ENCODE measurements at regions not wholly inside any gene's neighbourhood (a gene's known extent, or its start where the extent isn't known, plus 50 kb on each side); places are given as distances from the start of the nearest gene placed in this dataset.
"Not testable (repeated sequence)": the region's sequence is repeated elsewhere in the genome, so short reads cannot be mapped to it uniquely, and the experiment has no call there.

DNA sequence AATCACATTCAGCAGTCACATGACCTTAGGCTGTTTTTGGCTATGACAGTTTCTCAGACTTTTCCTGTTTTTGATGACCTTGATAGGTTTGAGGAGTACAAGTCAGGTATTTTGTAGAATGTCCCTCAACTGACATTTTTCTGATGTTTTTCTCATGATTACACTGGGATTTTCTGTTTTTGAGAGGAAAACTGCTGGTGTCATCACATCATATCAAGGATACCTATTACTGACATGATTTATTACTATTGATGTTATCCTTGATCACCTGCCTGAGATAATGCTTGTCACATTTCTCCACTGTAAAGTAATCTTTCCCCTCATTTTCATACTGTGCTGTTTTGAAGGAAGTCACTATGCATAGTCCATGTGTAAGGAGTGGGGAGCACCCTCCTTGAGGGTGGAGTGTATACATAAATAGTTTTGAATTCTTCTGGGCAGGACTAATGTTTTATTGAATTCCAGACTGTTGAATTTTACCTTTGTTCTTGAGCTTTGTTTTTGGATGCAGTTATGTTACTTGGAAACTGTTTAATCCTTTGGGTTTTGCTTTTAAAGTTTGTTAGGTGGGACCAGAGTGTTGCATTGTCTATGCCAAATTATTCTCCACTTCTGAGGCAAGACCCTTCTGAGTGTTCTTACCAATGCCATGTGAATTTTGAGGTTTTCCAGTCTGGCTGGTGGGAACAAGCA lies 444.5 kb upstream of the FAR2 start:
- Mint-ChIP-seq H3K27ac (no peak overlapping the region), H3K4me1 (no peaks in the 10 kb centered on the region), H3K27me3 (ENCODE audit: low read depth in 3 of 3) (peaks cover 0 to 1% (median 0%) of the 10 kb centered on the region in 3 donors), H3K4me3 (no peak overlapping the region), H3K36me3 (peaks cover 0 to 3% (median 0%) of the 10 kb centered on the region in 3 donors), H3K9me3 (peaks cover 2 to 26% (median 13%) of the 10 kb centered on the region in 6 donors)
- no peak for DNase-seq

DNA sequence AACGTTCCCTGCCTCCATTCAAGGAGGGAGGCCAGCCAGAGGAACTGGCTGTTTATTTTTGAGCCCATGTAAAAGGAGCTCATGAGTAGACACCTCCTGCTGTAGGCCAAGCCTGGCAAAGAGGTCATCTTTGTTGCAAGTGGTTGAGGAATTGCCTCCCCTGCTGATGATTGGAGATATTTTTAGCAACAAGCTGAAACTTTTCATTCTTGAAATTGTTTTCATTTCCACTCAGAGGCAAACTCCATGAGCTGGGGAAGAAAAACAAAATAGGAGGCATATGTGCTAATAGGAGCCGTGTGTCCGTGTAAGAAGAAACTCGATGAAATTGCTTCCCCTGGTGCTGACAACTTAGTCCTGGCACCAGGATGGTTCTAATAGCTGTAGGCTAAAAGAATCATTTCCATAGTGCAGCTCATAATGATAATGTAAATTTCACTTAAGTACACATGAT lies 440.1 kb upstream of the FAR2 start:
- Mint-ChIP-seq H3K36me3 (no peaks in the 10 kb centered on the region), H3K27ac (no peak overlapping the region)

DNA sequence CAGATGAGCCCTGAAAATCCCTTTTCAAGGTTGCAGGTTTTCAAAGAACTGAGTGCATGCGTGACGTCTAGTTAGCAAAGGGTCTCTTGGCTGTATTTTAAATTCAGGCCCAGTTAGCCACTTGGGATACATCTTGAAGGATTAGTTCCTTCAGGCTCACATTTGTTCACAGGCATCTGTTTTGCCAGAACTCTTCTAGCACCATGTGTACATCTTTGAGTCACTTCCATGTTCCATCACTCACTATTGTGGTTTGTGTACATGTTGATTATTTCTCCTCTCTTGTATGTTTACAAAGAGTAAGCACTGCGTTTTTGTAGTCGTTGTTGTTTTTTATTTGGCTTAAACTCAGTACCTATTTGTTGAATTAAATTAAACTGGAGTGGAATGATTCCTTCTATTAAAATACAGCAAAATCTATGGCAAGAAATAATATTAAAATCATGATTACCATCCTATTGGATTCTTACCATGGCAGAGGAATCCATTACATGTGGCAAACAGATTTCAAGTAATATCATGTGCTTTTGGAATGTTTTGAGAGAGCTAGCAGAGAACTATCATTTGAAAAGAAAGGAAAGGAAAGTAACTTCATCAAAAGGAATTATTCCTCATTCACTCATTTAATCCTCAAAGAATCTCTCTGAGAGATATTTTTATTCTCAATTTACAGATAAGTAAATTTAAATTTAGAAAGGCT lies 438.9 kb upstream of the FAR2 start:
- Mint-ChIP-seq H3K27ac (no peak overlapping the region), H3K36me3 (no peaks in the 10 kb centered on the region), H3K27me3 (ENCODE audit: low read depth in 3 of 3) (peaks cover 0 to 3% (median 1%) of the 10 kb centered on the region in 3 donors), H3K4me1 (no peaks in the 10 kb centered on the region), H3K9me3 (peaks cover 4 to 17% (median 12%) of the 10 kb centered on the region in 6 donors), H3K4me3 (no peak overlapping the region)
- no peak for DNase-seq

More for the DNA sequence above, 440.1 kb upstream of the FAR2 start:
- DNase-seq, result no peak
- peaks cover 4 to 27% (median 16%) of the 10 kb centered on the region in 6 donors for H3K9me3 Mint-ChIP-seq
- peaks cover 0 to 3% (median 1%) of the 10 kb centered on the region in 3 donors for H3K27me3 Mint-ChIP-seq (ENCODE audit: low read depth in 3 of 3)
- H3K4me3 Mint-ChIP-seq, result no peak overlapping the region
- H3K4me1 Mint-ChIP-seq, result no peaks in the 10 kb centered on the region

DNA sequence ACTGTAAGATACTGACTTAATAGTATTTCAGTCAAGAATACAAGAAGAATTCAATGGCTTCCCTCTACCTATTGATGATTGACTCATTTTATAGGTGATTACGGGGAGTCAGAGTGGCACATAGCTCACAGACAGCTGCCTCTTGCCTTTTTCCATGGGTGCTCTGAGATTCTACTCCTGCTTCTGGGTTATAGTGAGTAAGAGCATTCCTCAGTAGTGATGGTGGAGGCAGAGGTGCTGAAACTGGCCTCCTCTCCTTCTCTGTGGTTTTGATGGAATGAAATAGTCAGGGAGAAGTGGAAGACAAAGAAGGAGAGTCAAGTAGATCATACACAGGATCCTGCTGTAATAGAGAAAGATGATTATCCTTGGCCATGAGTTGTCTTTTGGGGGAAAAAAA lies 438.2 kb upstream of the FAR2 start:
- Mint-ChIP-seq H3K27ac (no peak overlapping the region), H3K4me3 (no peak overlapping the region), H3K9me3 (peaks cover 2 to 15% (median 9%) of the 10 kb centered on the region in 6 donors), H3K27me3 (ENCODE audit: low read depth in 3 of 3) (peaks cover 0 to 3% (median 1%) of the 10 kb centered on the region in 3 donors), H3K4me1 (no peaks in the 10 kb centered on the region), H3K36me3 (no peaks in the 10 kb centered on the region)
- no peak for DNase-seq

DNA sequence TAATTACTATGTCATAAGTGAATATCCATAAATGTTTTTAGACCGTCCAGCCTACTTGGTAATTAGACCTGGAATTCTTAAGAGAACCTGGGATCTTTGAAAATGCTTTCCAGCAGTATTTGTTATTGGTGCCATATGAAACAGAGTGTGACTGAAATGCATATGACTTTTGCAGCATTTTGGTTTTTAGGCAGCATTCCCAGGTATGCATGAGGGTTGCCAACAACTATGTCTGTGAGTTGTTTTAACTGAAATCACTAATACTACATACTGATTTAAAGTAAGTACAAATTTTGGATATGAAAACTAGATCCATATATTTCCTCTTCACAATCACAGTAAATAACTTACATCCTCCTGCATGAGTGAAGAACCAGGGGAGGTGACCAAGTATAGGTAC lies 437.7 kb upstream of the FAR2 start:
- no peak overlapping the region for H3K4me3 Mint-ChIP-seq
- peaks cover 2 to 12% (median 5%) of the 10 kb centered on the region in 6 donors for H3K9me3 Mint-ChIP-seq
- DNase-seq, result no peak
- H3K4me1 Mint-ChIP-seq, result no peaks in the 10 kb centered on the region
- H3K27me3 Mint-ChIP-seq (ENCODE audit: low read depth in 3 of 3), result peaks cover 0 to 3% (median 1%) of the 10 kb centered on the region in 3 donors
- H3K27ac Mint-ChIP-seq, result no peak overlapping the region
- no peaks in the 10 kb centered on the region for H3K36me3 Mint-ChIP-seq

DNA sequence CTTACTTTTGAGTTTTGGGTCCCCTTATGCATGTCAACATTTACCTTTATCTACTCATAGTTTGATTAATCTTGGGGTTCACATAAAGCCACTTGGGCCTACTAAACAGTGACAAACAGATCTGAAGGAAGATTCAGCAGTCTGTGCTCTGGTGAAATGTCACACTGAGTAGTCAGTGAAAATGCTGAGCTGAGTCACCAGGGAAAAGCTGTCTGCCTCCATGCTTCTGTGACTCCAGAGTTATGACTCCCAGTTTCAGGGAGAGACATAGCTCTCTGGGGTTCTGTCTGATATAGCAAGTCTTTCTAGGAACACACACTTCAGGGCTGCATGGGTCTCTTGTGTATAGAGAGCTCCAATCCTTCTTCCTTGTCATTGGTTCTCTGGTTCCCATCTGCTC lies 406.3 kb upstream of the FAR2 start:
- Mint-ChIP-seq H3K4me3 (no peak overlapping the region), H3K4me1 (no peaks in the 10 kb centered on the region), H3K27ac (no peak overlapping the region), H3K36me3 (no peaks in the 10 kb centered on the region), H3K27me3 (ENCODE audit: low read depth in 3 of 3) (peaks cover 0 to 2% (median 0%) of the 10 kb centered on the region in 3 donors), H3K9me3 (peaks cover 0 to 8% (median 4%) of the 10 kb centered on the region in 6 donors)
- DNase-seq, result no peak

DNA sequence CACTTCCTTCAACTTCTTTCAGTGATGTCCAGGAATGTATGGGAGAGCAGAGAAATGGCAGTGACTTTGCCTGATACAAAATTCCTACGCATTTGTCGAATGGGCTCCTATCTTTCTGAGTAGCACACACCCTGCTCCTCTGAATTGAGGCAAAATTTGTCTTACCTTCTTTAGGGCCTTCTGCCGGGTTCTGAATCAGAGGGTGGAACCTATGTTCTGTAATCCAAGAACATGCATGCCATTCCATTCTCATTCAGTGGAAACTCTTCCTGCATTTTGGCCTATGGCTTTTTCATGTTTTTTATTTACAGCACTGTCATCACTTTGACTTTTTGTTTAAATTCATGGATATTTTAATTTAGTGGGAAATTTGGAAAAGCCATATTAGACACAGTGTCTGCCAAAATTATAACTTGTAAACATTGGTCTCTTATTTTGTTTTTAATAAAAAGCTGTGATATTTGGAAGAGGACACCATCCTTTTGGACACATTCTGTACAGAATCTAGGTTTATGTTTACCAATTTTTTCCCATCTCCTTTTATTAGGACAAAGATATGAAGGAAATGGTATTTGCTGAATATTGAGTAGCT lies 402.2 kb upstream of the FAR2 start:
- DNase-seq, result no peak
- no peaks in the 10 kb centered on the region for H3K27me3 Mint-ChIP-seq (ENCODE audit: low read depth in 3 of 3)
- H3K27ac Mint-ChIP-seq, result no peak overlapping the region
- peaks cover 0 to 8% (median 3%) of the 10 kb centered on the region in 6 donors for H3K9me3 Mint-ChIP-seq
- no peak overlapping the region for H3K4me3 Mint-ChIP-seq
- H3K36me3 Mint-ChIP-seq, result peaks cover 0 to 3% (median 2%) of the 10 kb centered on the region in 3 donors
- H3K4me1 Mint-ChIP-seq, result no peaks in the 10 kb centered on the region

DNA sequence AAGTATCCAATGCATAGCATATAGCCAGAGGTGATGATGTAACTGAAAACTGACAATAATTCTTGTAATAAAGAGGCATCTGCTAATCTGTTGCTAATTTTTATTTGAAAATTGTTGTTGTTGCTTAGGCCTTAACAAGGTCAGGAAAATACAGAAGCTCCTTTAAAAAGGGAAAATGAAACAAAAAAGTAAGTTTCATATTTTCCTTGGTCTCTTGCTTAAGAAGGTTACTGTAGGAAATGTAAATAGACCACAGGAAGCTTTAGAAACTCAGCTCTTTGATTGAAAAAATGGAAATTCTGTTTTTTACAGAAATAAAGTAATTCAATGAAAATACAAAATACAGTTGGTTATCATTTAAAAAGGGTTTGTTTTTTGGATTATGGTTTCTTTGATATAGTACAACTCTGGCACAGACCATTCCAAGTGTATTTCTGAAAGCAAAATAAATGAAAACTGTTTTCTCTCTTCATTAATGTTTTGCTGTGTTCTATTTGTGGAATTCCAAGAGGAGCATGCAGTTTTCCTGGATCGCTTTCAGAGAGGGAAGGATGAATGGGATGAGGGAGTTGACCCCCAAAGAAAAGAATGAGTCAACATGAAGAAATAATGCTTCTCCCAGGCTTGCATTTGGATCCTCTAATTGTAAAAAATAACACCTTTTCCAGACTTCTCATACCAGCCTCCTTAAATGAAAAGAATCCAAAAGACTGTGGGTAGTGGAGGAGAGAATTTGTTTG lies 398.0 kb upstream of the FAR2 start:
- peaks cover 0 to 3% (median 2%) of the 10 kb centered on the region in 3 donors for H3K36me3 Mint-ChIP-seq
- peaks cover 0 to 7% (median 4%) of the 10 kb centered on the region in 6 donors for H3K9me3 Mint-ChIP-seq
- H3K4me3 Mint-ChIP-seq, result no peak overlapping the region
- H3K27ac Mint-ChIP-seq, result no peak overlapping the region
- H3K4me1 Mint-ChIP-seq, result no peaks in the 10 kb centered on the region
- peaks cover 0 to 2% (median 0%) of the 10 kb centered on the region in 3 donors for H3K27me3 Mint-ChIP-seq (ENCODE audit: low read depth in 3 of 3)
- no peak for DNase-seq

DNA sequence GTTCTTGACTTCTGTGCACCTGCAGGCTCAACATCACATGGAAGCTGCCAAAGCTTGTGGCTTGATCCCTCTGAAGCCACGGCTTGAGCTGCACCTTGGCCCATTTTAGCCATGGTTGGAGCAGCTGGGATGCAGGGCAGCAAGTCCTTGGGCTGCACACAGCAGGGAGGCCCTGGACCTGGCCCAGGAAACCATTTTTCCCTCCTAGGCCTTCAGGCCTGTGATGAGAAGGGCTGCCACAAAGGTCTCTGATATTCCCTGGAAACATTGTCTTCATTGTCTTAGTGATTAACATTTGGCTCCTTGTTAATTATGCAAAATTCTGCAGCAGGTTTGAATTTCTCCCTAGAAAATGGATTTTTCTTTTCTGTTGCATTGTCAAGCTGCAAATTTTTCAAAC lies 394.1 kb upstream of the FAR2 start:
- Mint-ChIP-seq H3K27me3 (ENCODE audit: low read depth in 3 of 3) (peaks cover 0 to 2% (median 0%) of the 10 kb centered on the region in 3 donors), H3K27ac (no peak overlapping the region), H3K36me3 (peaks cover 0 to 3% (median 2%) of the 10 kb centered on the region in 3 donors), H3K4me3 (no peak overlapping the region), H3K4me1 (no peaks in the 10 kb centered on the region), H3K9me3 (peaks cover 2 to 21% (median 6%) of the 10 kb centered on the region in 6 donors)
- no peak for DNase-seq

DNA sequence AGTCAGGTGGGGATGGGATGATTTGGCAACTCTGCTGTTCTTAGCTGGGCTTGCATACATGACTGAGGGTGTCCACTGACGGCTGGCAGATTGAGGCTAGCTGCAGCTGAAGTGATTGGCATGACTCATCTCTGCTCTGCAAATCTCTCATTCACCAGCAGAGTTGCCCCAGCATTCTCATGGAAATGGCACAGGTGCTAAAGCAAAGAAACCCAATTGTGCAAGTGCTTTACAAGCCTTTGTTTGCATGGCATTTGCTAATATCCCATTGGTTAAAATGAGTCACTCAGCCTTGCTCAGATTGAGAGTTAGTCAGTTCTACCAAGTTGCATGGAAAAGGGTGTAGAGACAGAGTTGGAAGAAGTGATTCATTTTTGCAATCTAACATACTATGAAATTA lies 389.7 kb upstream of the FAR2 start:
- no peak for DNase-seq
- Mint-ChIP-seq H3K27ac (no peak overlapping the region), H3K4me1 (no peaks in the 10 kb centered on the region), H3K4me3 (no peak overlapping the region), H3K9me3 (peaks cover 0 to 23% (median 7%) of the 10 kb centered on the region in 6 donors), H3K36me3 (no peaks in the 10 kb centered on the region), H3K27me3 (ENCODE audit: low read depth in 3 of 3) (peaks cover 0 to 1% (median 0%) of the 10 kb centered on the region in 3 donors)

DNA sequence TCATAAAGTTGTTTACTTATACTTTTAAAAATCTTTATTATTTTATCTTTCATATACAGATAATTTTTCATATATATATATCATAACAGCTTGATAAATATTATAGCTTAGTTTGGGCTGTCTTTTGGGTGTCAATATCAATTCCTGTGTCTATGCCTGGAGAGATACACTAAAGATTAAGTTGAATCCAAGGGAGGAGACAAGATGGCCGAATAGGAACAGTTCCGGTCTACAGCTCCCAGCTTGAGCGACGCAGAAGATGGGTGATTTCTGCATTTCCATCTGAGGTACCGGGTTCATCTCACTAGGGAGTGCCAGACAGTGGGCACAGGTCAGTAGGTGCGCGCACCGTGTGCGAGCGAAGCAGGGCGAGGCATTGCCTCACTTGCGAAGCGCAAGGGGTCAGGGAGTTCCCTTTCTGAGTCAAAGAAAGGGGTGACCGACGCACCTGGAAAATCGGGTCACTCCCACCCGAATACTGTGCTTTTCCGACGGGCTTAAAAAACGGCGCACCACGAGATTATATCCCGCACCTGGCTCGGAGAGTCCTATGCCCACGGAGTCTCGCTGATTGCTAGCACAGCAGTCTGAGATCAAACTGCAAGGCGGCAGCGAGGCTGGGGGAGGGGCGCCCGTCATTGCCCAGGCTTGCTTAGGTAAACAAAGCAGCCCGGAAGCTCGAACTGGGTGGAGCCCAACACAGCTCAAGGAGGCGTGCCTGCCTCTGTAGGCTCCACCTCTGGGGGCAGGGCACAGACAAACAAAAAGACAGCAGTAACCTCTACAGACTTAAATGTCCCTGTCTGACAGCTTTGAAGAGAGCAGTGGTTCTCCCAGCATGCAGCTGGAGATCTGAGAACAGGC lies 388.8 kb upstream of the FAR2 start:
- not testable (repeated sequence) for H3K4me1 Mint-ChIP-seq; DNase-seq; H3K27me3 Mint-ChIP-seq (ENCODE audit: low read depth in 3 of 3); H3K36me3 Mint-ChIP-seq; H3K4me3 Mint-ChIP-seq; H3K27ac Mint-ChIP-seq
- peaks cover 0 to 22% (median 7%) of the 10 kb centered on the region in 6 donors for H3K9me3 Mint-ChIP-seq

DNA sequence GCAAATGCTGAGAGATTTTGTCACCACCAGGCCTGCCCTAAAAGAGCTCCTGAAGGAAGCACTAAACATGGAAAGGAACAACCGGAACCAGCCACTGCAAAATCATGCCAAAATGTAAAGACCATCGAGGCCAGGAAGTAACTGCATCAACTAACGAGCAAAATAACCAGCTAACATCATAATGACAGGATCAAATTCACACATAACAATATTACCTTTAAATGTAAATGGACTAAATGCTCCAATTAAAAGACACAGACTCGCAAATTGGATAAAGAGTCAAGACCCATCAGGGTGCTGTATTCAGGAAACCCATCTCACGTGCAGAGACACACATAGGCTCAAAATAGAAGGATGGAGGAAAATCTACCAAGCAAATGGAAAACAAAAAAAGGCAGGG lies 387.2 kb upstream of the FAR2 start:
- H3K4me1 Mint-ChIP-seq; H3K27ac Mint-ChIP-seq; H3K4me3 Mint-ChIP-seq; H3K36me3 Mint-ChIP-seq; H3K27me3 Mint-ChIP-seq (ENCODE audit: low read depth in 3 of 3); DNase-seq: not testable (repeated sequence)
- H3K9me3 Mint-ChIP-seq, result peaks cover 0 to 18% (median 6%) of the 10 kb centered on the region in 6 donors

DNA sequence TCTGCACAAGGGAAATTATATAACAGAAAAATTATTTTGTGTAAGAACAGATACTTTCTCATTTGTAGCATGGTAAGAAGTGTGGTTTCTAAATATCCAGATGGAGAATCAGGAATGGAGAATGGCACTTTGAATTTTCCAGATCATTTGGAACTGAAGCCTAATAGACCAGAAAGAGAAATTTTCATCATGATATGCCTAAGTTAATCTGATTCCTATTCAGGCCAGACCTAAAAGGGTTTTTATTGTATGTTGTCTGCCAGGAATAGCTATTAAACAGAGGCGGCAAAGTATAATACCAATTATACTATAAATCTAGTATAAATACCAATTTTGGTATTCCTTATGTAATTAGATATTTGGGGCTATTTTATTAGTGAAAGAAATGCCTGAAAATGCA lies 382.7 kb upstream of the FAR2 start:
- Mint-ChIP-seq H3K4me3 (no peak overlapping the region), H3K36me3 (no peaks in the 10 kb centered on the region), H3K27ac (no peak overlapping the region), H3K27me3 (ENCODE audit: low read depth in 3 of 3) (peaks cover 0 to 5% (median 3%) of the 10 kb centered on the region in 3 donors), H3K9me3 (peaks cover 0 to 6% (median 3%) of the 10 kb centered on the region in 6 donors), H3K4me1 (no peaks in the 10 kb centered on the region)
- no peak for DNase-seq
